Panc1 (cell line): ENCODE measurements at regions not wholly inside any gene's neighbourhood (a gene's known extent, or its start where the extent isn't known, plus 50 kb on each side); places are given as distances from the start of the nearest gene placed in this dataset.

ENCODE experiments used
- CTCF ChIP-seq: fragments of 450-650 bp; IDR thresholded peaks from 2 replicates; pipeline ENCODE4 v1.5.1; 2017; ENCODE audit warnings: mild to moderate bottlenecking
- POLR2AphosphoS5 ChIP-seq: IDR thresholded peaks from 2 replicates; pipeline ENCODE4 v1.6.1; 2012; ENCODE audit warnings: mild to moderate bottlenecking, low read depth, low read length, moderate library complexity
- TF ChIP-seq, protein P1 (sequence below), 2 experiments: IDR thresholded peaks; 2 replicates each; pipeline ENCODE4 v1.6.1; 2011 to 2012; ENCODE audit warnings: low read depth in 2 of 2, control low read depth in 1 of 2, low read length in 1 of 2, mild to moderate bottlenecking in 1 of 2, moderate library complexity in 1 of 2; ENCODE audit not compliant: insufficient read depth in 1 of 2

GRCh38 chr7:12941512-12941911, 254.1 kb downstream of the ARL4A start:
- TF ChIP-seq CTCF = no peak
- no peak for TF ChIP-seq POLR2AphosphoS5
- TF ChIP-seq, protein P1, sequence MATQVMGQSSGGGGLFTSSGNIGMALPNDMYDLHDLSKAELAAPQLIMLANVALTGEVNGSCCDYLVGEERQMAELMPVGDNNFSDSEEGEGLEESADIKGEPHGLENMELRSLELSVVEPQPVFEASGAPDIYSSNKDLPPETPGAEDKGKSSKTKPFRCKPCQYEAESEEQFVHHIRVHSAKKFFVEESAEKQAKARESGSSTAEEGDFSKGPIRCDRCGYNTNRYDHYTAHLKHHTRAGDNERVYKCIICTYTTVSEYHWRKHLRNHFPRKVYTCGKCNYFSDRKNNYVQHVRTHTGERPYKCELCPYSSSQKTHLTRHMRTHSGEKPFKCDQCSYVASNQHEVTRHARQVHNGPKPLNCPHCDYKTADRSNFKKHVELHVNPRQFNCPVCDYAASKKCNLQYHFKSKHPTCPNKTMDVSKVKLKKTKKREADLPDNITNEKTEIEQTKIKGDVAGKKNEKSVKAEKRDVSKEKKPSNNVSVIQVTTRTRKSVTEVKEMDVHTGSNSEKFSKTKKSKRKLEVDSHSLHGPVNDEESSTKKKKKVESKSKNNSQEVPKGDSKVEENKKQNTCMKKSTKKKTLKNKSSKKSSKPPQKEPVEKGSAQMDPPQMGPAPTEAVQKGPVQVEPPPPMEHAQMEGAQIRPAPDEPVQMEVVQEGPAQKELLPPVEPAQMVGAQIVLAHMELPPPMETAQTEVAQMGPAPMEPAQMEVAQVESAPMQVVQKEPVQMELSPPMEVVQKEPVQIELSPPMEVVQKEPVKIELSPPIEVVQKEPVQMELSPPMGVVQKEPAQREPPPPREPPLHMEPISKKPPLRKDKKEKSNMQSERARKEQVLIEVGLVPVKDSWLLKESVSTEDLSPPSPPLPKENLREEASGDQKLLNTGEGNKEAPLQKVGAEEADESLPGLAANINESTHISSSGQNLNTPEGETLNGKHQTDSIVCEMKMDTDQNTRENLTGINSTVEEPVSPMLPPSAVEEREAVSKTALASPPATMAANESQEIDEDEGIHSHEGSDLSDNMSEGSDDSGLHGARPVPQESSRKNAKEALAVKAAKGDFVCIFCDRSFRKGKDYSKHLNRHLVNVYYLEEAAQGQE (IDR thresholded peaks at IDR 0.05; ENCODE audit: insufficient read depth in 1 of 2, low read depth in 2 of 2, low read length in 1 of 2) = no peak
